ENCODE measurements at regions not wholly inside any gene's neighbourhood (a gene's known extent, or its start where the extent isn't known, plus 50 kb on each side); places are given as distances from the start of the nearest gene placed in this dataset.
"Not testable (repeated sequence)": the region's sequence is repeated elsewhere in the genome, so short reads cannot be mapped to it uniquely, and the experiment has no call there.

DNA sequence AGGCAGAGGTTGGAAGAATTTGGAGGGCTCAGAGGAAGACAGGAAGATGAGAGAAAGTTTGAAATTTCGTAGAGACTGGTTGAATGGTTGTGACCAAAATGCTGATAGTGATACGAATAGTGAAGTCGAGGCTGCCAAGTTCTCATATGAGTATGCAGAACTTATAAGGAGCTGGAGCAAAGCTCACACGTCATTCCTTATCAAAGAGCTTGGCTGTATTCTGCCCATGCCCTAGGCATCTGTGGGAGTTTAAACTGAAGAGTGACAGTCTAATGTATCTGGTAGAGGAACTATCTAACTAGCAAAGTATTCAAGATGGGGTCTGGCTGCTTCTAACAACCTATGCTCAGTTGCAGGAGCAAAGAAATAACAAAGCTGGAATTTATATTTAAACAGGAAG is 102.1 kb downstream of the PCDH18 start:
- Mint-ChIP-seq H3K4me1 (ENCODE audit: low read depth) (no peaks in the 10 kb centered on the region), H3K4me3 (no peak overlapping the region), H3K27me3 (ENCODE audit: low read depth) (no peaks in the 10 kb centered on the region), H3K27ac (no peak overlapping the region), H3K9me3 (peaks cover 2% of the 10 kb centered on the region), H3K36me3 (ENCODE audit: low read depth) (no peaks in the 10 kb centered on the region)
- CTCF ChIA-PET, result no interaction called here
- intact Hi-C loops (cut with micrococcal nuclease), result no loop called here
- no peak for DNase-seq

DNA sequence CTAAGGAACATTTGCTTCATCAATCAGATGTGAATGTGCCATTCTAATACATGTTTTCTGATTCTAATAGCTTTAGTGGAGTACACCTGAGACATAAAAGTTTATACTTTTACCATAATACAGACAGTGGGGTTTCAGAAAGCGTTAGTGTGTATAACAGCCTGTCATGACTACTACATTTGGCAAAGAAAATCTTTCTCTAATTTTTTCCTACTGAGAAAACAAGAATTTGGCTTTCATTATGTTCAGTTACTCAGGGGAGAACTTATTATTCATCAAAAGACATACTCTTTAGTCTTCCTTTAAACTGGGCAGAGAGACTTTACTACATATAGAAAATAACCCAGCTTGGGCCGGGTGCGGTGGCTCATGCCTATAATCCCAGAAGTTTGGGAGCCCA is 104.9 kb downstream of the PCDH18 start:
- CTCF ChIA-PET, result no interaction called here
- no peaks in the 10 kb centered on the region for H3K36me3 Mint-ChIP-seq (ENCODE audit: low read depth)

DNA sequence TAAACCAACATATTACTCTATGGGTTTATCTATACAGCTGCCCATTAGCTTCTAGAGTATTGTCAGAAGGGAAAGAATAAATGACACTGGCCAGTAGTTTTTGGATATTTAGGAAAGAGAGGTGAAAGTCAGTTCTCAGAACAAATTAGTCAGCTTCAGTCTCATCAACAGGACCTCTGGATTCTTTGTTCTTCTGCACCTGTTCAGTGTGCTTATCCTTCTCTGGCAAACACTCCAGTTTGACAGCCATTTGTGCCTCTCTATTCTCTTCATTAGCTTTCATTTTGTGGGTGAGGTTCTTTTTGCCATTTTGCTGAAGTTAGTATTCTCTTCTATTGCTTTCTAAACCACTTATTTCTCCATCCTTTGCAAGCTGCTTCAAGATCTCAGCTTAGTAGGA is 107.0 kb downstream of the PCDH18 start:
- intact Hi-C loops (cut with micrococcal nuclease), result no loop called here
- Mint-ChIP-seq H3K4me3 (no peak overlapping the region), H3K36me3 (ENCODE audit: low read depth) (no peaks in the 10 kb centered on the region), H3K27me3 (ENCODE audit: low read depth) (no peaks in the 10 kb centered on the region), H3K4me1 (ENCODE audit: low read depth) (no peaks in the 10 kb centered on the region), H3K9me3 (peaks cover 2% of the 10 kb centered on the region), H3K27ac (no peak overlapping the region)
- DNase-seq, result no peak
- CTCF ChIA-PET, result no interaction called here

More for the DNA sequence above, 104.9 kb downstream of the PCDH18 start:
- H3K27me3 Mint-ChIP-seq (ENCODE audit: low read depth), result no peaks in the 10 kb centered on the region
- DNase-seq, result no peak
- H3K27ac Mint-ChIP-seq, result no peak overlapping the region
- intact Hi-C loops (cut with micrococcal nuclease), result no loop called here
- peaks cover 2% of the 10 kb centered on the region for H3K9me3 Mint-ChIP-seq
- no peaks in the 10 kb centered on the region for H3K4me1 Mint-ChIP-seq (ENCODE audit: low read depth)
- H3K4me3 Mint-ChIP-seq, result no peak overlapping the region

DNA sequence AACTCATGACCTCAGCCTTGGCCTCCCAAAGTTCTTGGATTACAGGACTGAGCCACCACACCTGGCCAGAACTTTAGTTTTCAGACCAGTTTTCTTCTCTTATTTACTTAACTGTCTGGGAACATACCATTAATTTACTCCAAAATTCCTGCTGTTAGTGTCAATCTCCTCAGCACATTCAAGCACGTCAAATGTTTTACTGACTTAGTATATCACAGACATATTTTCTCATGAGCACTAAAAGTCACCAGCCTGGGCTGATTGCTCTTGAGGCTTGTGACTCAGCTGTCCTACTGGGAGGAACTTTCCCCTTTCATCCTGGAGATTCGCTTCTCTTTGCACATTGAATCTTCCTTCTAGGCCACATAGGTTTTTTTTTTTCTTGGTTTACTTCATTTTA is 109.6 kb downstream of the PCDH18 start:
- Mint-ChIP-seq H3K4me3 (no peak overlapping the region), H3K27me3 (ENCODE audit: low read depth) (no peaks in the 10 kb centered on the region), H3K27ac (no peak overlapping the region), H3K4me1 (ENCODE audit: low read depth) (no peaks in the 10 kb centered on the region), H3K36me3 (ENCODE audit: low read depth) (no peaks in the 10 kb centered on the region), H3K9me3 (peaks cover 8% of the 10 kb centered on the region)
- intact Hi-C loops (cut with micrococcal nuclease), result no loop called here
- CTCF ChIA-PET, result no interaction called here
- DNase-seq, result no peak

DNA sequence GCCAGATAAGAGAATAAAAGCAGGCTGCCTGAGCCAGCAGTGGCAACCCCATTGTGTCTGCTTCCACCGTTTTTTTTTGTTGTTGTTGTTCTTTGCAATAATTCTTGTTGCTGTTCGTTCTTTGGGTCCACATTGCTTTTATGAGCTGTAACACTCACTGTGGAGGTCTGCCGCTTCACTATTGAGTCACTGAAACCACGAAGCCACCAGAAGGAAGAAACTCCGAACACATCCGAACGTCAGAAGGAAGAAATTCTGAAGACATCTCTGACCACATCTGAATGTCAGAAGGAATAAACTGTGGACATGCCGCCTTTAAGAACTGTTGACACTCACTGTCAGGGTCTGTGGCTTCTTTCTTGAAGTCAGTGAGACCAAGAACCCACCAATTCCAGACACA is 110.5 kb downstream of the PCDH18 start:
- Mint-ChIP-seq H3K9me3 (peaks cover 8% of the 10 kb centered on the region), H3K27me3 (ENCODE audit: low read depth) (no peaks in the 10 kb centered on the region), H3K4me1 (ENCODE audit: low read depth) (no peaks in the 10 kb centered on the region), H3K36me3 (ENCODE audit: low read depth) (no peaks in the 10 kb centered on the region), H3K27ac (no peak overlapping the region), H3K4me3 (no peak overlapping the region)
- DNase-seq, result no peak
- intact Hi-C loops (cut with micrococcal nuclease), result no loop called here
- CTCF ChIA-PET, result interaction anchor here (0.6 kb wide), 1 partner anchor 1100 kb away, joined by 4 read pairs; no protein-coding TSS in a partner anchor

DNA sequence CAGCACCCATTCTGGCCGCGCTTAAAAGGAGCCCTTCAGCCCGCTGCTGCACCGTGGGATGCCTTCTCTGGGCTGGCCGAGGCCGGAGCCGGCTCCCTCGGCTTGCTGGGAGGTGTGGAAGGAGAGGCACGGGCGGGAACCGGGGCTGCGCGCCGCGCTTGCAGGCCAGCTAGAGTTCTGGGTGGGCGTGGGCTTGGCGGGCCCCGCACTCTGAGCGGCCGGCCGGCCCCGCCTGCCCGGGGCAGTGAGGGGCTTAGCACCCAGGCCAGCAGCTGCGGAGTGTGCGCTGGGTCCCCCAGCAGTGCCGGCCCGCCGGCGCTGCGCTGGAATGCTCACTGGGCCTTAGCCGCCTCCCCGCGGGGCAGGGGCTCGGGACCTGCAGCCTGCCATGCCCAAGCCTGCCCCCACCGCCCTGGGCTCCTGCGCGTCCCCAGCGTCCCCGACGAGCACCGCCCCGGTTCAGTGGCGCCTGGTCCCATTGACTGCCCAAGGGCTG is 111.3 kb downstream of the PCDH18 start:
- no peak for DNase-seq
- Mint-ChIP-seq H3K27ac (no peak overlapping the region), H3K9me3 (peaks cover 8% of the 10 kb centered on the region), H3K27me3 (ENCODE audit: low read depth) (no peaks in the 10 kb centered on the region), H3K4me1 (ENCODE audit: low read depth) (no peaks in the 10 kb centered on the region), H3K36me3 (ENCODE audit: low read depth) (no peaks in the 10 kb centered on the region), H3K4me3 (no peak overlapping the region)
- intact Hi-C loops (cut with micrococcal nuclease), result no loop called here
- CTCF ChIA-PET, result interaction anchor here (0.6 kb wide), 1 partner anchor 1101 kb away, joined by 4 read pairs; no protein-coding TSS in a partner anchor

DNA sequence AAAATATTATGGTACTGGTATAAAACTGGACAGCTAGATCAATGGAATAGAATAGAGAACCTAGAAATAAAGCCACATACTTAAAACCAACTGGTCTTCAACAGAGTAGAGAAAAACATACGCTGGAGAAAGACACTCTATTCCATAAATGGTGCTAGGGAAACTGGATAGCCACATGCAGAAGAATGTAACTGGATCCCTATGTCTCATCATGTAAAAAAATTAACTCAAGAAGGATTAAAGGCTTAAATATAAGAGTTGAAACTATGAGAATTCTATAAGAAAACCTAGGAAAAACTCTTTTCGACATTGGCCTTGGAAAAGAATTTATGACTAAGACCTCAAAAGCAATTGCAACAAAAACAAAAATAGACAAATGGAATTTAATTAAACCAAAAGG is 114.6 kb downstream of the PCDH18 start:
- CTCF ChIA-PET, result no interaction called here
- peaks cover 9% of the 10 kb centered on the region for H3K9me3 Mint-ChIP-seq

DNA sequence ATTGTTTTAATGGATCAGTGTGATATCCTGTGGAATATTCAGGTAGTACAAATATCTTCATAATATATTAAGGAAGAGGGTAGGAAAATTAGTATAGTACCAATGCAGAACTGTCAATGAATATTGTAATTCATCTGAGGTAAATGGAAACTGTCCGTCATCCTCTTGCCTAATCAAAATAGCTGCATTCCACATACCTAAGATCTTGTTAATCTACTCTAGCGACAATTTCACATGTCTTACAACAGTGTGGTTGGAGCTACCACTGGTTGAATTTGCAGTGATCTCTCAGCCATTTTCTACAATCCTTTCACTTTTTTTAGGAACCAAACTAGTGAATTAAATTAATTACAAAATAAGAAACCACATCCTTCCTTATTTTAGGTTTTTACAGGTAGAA is 117.5 kb downstream of the PCDH18 start:
- CTCF ChIA-PET, result no interaction called here
- DNase-seq, result no peak
- H3K9me3 Mint-ChIP-seq, result peaks cover 7% of the 10 kb centered on the region
- no peaks in the 10 kb centered on the region for H3K36me3 Mint-ChIP-seq (ENCODE audit: low read depth)
- no peaks in the 10 kb centered on the region for H3K4me1 Mint-ChIP-seq (ENCODE audit: low read depth)
- H3K4me3 Mint-ChIP-seq, result no peak overlapping the region
- no peaks in the 10 kb centered on the region for H3K27me3 Mint-ChIP-seq (ENCODE audit: low read depth)
- intact Hi-C loops (cut with micrococcal nuclease), result no loop called here
- H3K27ac Mint-ChIP-seq, result no peak overlapping the region

More for the DNA sequence above, 114.6 kb downstream of the PCDH18 start:
- intact Hi-C loops (cut with micrococcal nuclease), result no loop called here
- Mint-ChIP-seq H3K4me1 (ENCODE audit: low read depth) (no peaks in the 10 kb centered on the region), H3K4me3 (no peak overlapping the region), H3K36me3 (ENCODE audit: low read depth) (no peaks in the 10 kb centered on the region), H3K27me3 (ENCODE audit: low read depth) (no peaks in the 10 kb centered on the region), H3K27ac (no peak overlapping the region)
- no peak for DNase-seq

DNA sequence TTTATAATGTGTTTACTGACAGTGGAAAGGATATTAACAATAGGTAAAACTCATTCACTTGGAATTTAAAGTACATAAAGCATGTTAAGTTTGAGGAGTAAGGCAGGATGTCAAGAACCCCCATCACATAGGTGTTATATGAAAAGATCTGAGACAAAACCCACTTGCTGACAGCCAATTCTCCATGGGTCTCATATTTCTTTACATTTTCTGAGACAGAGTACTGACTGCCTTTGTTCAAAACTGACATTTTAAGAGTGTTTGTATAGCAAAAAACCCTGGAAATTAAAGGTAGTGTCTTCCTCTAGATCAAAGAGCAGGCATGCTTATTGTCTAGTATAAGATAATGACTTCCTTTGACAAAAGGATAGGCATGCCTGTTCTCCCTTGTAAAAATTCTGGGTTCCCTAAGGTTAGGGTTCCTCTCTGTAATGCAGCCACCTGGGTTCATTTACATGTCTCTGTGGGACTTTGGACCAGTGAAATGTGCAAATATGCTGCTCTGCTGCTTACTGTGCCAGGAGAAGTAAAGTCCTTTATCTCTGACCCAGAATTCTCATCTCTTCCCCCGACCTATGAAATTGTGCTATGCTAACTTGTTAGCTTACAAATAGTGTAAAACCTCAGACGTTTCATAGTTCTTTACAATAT is 123.6 kb downstream of the PCDH18 start:
- Mint-ChIP-seq H3K36me3 (ENCODE audit: low read depth) (no peaks in the 10 kb centered on the region), H3K4me1 (ENCODE audit: low read depth) (no peaks in the 10 kb centered on the region), H3K9me3 (peaks cover 2% of the 10 kb centered on the region), H3K27ac (no peak overlapping the region), H3K27me3 (ENCODE audit: low read depth) (no peaks in the 10 kb centered on the region), H3K4me3 (no peak overlapping the region)
- intact Hi-C loops (cut with micrococcal nuclease), result no loop called here
- DNase-seq, result no peak
- CTCF ChIA-PET, result no interaction called here

DNA sequence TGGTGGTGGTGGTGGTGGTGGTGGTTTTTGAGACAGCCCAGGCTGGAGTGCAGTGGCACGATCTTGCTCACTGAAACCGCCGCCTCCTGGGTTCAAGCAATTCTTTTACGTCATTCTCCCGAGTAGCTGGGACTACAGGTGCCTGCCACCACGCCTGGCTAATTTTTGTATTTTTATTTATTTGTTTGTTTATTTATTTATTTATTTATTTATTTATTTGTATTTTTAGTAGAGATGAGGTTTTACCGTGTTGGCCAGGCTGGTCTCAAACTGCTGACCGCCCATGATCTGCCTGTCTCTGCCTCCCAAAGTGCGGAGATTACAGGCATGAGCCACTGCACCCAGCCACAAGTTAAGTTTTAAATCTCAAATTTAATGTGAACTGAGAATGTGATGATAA is 126.5 kb downstream of the PCDH18 start:
- intact Hi-C loops (cut with micrococcal nuclease); H3K4me3 Mint-ChIP-seq; DNase-seq; CTCF ChIA-PET; H3K27me3 Mint-ChIP-seq (ENCODE audit: low read depth); H3K36me3 Mint-ChIP-seq (ENCODE audit: low read depth); H3K27ac Mint-ChIP-seq; H3K9me3 Mint-ChIP-seq; H3K4me1 Mint-ChIP-seq (ENCODE audit: low read depth): not testable (repeated sequence)

DNA sequence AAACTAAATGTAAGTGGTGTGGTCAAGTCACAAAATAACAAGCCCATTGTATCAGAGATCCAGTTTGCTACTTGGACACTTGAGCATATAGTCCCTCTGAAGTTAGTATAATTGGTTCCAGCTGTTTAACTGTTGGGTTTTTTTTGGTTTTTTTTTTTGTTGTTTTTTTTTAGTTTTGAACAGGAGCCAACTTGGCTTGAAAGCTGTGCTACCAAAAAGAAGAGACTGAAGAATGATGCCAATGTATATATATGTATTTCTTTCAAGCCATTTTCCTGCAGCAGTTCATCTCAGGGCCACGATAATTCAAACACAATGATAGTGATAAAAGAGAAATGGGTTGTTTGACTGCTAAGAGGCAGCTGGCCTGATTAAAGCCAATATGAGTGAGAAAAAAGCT is 138.3 kb downstream of the PCDH18 start:
- Mint-ChIP-seq H3K27ac (no peak overlapping the region), H3K36me3 (ENCODE audit: low read depth) (no peaks in the 10 kb centered on the region), H3K27me3 (ENCODE audit: low read depth) (no peaks in the 10 kb centered on the region), H3K4me3 (no peak overlapping the region), H3K4me1 (ENCODE audit: low read depth) (no peaks in the 10 kb centered on the region), H3K9me3 (no peaks in the 10 kb centered on the region)
- intact Hi-C loops (cut with micrococcal nuclease), result no loop called here
- CTCF ChIA-PET, result interaction anchor here (0.6 kb wide), 1 partner anchor 422 kb away, joined by 3 read pairs; no protein-coding TSS in a partner anchor
- no peak for DNase-seq

DNA sequence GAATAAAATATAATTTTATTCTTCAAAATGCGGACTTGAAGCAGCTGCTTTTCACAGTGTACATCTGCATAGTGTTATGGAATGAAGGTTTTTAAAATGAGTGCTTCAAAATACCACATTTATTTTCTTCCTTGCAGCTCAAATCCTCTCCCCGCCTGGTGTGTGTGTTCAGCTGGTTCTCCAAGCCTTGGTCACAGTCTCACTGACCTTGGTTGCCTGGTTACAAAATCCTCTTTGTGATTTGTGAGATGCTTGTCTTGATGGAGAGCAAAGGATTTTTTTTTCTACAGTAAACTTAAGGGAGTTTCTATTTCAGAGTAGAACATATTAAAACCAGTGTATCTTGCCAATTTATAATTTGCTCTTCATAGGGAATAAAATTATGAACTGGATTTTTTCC is 139.2 kb downstream of the PCDH18 start:
- Mint-ChIP-seq H3K27me3 (ENCODE audit: low read depth) (no peaks in the 10 kb centered on the region), H3K4me1 (ENCODE audit: low read depth) (no peaks in the 10 kb centered on the region), H3K9me3 (no peaks in the 10 kb centered on the region), H3K36me3 (ENCODE audit: low read depth) (no peaks in the 10 kb centered on the region), H3K27ac (no peak overlapping the region), H3K4me3 (no peak overlapping the region)
- no peak for DNase-seq
- CTCF ChIA-PET, result no interaction called here
- intact Hi-C loops (cut with micrococcal nuclease), result no loop called here

DNA sequence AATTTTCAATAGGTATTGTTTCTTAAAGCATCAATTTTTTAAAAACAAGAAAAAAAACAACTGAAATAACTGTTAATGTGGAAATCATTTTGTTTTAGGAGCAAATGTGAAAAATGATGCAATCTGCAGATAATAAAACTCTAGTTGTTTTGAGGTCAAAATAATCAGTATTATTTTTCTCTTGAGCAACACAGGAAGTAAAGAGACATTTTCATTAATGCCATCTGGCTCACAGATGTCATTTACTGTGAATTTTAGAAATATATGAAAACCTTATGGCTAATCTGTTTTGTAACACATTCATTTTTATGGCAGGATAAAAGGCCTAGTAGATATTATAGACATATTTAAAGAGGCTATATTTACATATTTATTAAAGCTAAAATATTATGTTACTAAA is 141.6 kb downstream of the PCDH18 start:
- DNase-seq, result no peak
- Mint-ChIP-seq H3K4me1 (ENCODE audit: low read depth) (no peaks in the 10 kb centered on the region), H3K4me3 (no peak overlapping the region), H3K27me3 (ENCODE audit: low read depth) (no peaks in the 10 kb centered on the region), H3K27ac (no peak overlapping the region), H3K36me3 (ENCODE audit: low read depth) (no peaks in the 10 kb centered on the region), H3K9me3 (peaks cover 1% of the 10 kb centered on the region)
- intact Hi-C loops (cut with micrococcal nuclease), result no loop called here
- CTCF ChIA-PET, result no interaction called here
